ENCODE measurements at regions not wholly inside any gene's neighbourhood (a gene's known extent, or its start where the extent isn't known, plus 50 kb on each side); places are given as distances from the start of the nearest gene placed in this dataset.

DNA sequence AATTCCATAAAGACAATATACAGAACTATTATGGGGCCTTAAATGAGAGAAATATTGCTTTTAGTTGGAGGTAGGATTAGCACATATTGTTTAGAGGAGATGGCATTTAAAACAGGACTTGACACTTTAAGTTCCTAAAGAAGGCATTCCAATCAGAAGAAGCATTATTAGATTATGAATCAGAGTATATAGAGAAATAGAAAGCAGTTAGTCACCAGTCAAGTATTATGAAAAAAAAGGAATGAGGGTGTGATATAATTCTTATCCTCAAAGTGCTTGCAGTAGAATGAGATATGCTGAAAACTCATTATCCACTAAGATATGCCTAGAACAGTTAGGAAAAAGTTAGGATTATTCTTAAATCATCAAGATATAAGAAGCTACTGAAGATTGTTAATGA is 456.2 kb downstream of the ZNF385D start:
- in situ Hi-C loops (cut with MboI; ENCODE audit: low sequenced_read_pairs, unreplicated experiment) = no loop called here
- no peak for TF ChIP-seq CTCF (IDR thresholded peaks at IDR 0.05; ENCODE audit: borderline replicate concordance, control extremely low read depth, extremely low read depth, insufficient read depth, missing control alignments)
- DNase-seq (ENCODE audit: low spot score) = no peak

GRCh38 chr3:21292971-21293370 is 458.0 kb downstream of the ZNF385D start:
- in situ Hi-C loops (cut with MboI; ENCODE audit: low sequenced_read_pairs, unreplicated experiment) = no loop called here
- TF ChIP-seq CTCF (IDR thresholded peaks at IDR 0.05; ENCODE audit: borderline replicate concordance, control extremely low read depth, extremely low read depth, insufficient read depth, missing control alignments) = no peak
- DNase-seq (ENCODE audit: low spot score) = no peak

- DNase-seq (ENCODE audit: low spot score) = no peak
- in situ Hi-C loops (cut with MboI; ENCODE audit: low sequenced_read_pairs, unreplicated experiment) = no loop called here
- TF ChIP-seq CTCF (IDR thresholded peaks at IDR 0.05; ENCODE audit: borderline replicate concordance, control extremely low read depth, extremely low read depth, insufficient read depth, missing control alignments) = peak; percentile 19
These were observed 460.5 kb downstream of the ZNF385D start for GRCh38 chr3:21290557-21290956.

DNA sequence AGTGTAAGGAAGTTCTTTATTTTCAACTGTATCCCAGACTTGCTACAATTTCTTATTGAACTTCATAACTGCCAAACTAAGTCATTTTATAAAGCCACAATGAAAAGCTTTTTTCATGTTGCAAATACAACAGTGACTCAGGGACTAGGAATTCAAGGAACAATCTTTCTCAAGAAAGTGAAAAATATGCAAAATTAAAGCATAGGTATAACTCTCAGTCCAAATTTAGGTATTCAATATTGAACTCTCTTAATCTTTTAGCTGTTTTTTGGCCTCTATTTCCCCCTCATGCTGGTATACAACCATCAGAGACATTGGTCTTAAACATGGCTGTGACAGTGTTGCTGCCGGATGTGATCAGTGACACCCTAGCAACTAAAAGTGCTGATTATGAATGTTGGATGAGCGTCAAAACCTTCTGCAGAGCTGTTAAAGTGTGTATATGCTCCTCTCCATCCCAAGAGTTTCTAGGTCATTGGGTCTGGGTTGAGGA is 476.9 kb downstream of the ZNF385D start:
- in situ Hi-C loops (cut with MboI; ENCODE audit: low sequenced_read_pairs, unreplicated experiment) = no loop called here
- DNase-seq (ENCODE audit: low spot score) = no peak
- no peak for TF ChIP-seq CTCF (IDR thresholded peaks at IDR 0.05; ENCODE audit: borderline replicate concordance, control extremely low read depth, extremely low read depth, insufficient read depth, missing control alignments)

DNA sequence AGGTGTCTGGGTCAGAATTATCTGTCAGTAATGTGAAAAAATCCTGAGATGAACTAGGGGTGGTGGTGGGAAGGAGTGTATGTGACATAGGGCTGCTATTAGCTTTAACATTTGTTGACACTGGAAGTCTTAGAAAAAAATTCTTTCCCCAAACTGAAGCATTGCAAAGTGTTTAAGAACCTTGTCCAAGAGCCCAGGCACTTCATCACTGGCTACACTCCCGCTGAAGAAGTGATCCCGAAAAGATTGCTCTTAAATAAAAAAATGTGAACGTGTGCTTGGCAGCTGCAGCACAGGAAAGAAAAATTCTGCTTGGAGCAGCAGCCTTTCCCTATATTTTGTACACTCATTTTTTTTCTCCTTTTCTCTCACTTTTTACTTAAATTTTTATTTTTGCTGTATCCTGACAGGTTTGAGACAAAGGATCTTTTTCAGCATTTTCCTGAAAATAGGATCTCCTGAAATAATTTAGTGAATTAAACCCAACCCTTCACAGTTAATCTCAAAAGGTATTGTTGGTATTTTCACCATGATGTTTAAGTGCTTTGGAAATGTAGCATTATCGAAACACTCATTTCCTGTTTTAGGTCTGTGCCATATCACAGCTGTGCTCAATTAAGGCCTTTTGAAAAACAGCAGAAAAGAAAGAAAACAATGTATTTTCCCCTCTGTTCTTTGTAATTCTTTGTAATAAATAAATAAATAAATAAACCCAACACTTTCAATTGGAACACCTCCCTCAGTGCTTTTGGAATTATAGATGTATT is 477.6 kb downstream of the ZNF385D start:
- no peak for TF ChIP-seq CTCF (IDR thresholded peaks at IDR 0.05; ENCODE audit: borderline replicate concordance, control extremely low read depth, extremely low read depth, insufficient read depth, missing control alignments)
- in situ Hi-C loops (cut with MboI; ENCODE audit: low sequenced_read_pairs, unreplicated experiment) = no loop called here
- DNase-seq (ENCODE audit: low spot score) = no peak

GRCh38 chr3:21271606-21272016 is 479.4 kb downstream of the ZNF385D start:
- no peak for DNase-seq (ENCODE audit: low spot score)
- in situ Hi-C loops (cut with MboI; ENCODE audit: low sequenced_read_pairs, unreplicated experiment) = no loop called here
- TF ChIP-seq CTCF (IDR thresholded peaks at IDR 0.05; ENCODE audit: borderline replicate concordance, control extremely low read depth, extremely low read depth, insufficient read depth, missing control alignments) = no peak

Measured in GM13976 (cell line).